Mesodermal cell (in vitro differentiated cells): ENCODE measurements at regions not wholly inside any gene's neighbourhood (a gene's known extent, or its start where the extent isn't known, plus 50 kb on each side); places are given as distances from the start of the nearest gene placed in this dataset.

Source experiments
- H3K27ac ChIP-seq: 2 replicates; pipeline ENCODE4 v1.7.0; 2013; ENCODE audit warnings: mild to moderate bottlenecking, low read depth, low read length, moderate library complexity; ENCODE audit not compliant: severe bottlenecking
- H3K36me3 ChIP-seq: 2 replicates; pipeline ENCODE4 v1.7.1; 2013; ENCODE audit warnings: mild to moderate bottlenecking, low read length, moderate library complexity; ENCODE audit not compliant: control insufficient read depth, insufficient read depth
- H3K4me1 ChIP-seq: one replicate; pipeline ENCODE4 v1.7.1; 2013; ENCODE audit warnings: mild to moderate bottlenecking, low read length; ENCODE audit not compliant: insufficient read depth, control insufficient read depth, poor library complexity, severe bottlenecking
- H3K4me3 ChIP-seq: 2 replicates; pipeline ENCODE4 v1.7.0; 2013; ENCODE audit warnings: low read length, control low read depth, mild to moderate bottlenecking; ENCODE audit not compliant: insufficient read depth, poor library complexity, severe bottlenecking; ENCODE audit errors: extremely low read depth
- H3K9me3 ChIP-seq: 2 replicates; pipeline ENCODE4 v1.7.1; 2013; ENCODE audit warnings: mild to moderate bottlenecking, low read length, moderate library complexity; ENCODE audit not compliant: control insufficient read depth
- WGBS, 2 experiments: methylation state at CpG; one replicate each; pipeline ENCODE4 v1.1.5; 2013; ENCODE audit warnings: missing lambda C conversion rate in 2 of 2; ENCODE audit not compliant: insufficient coverage in 2 of 2; 5-methylcytosine and 5-hydroxymethylcytosine counted together

- WGBS, 2 experiments, result 73 to 80% methylated on average over 3 to 11 of the region's 15 CpGs
- Histone ChIP-seq H3K4me1 (no peaks in the 10 kb centered on the region), H3K9me3 (no peaks in the 10 kb centered on the region), H3K4me3 (no peak overlapping the region), H3K27ac (no peak overlapping the region), H3K36me3 (no peaks in the 10 kb centered on the region)
Observed at GRCh38 chr2:238963161-238963970, 115.5 kb downstream of the TWIST2 start.

GRCh38 chr2:238963971-238964328 is 116.1 kb downstream of the TWIST2 start:
- H3K27ac ChIP-seq, result no peak overlapping the region
- no peaks in the 10 kb centered on the region for H3K9me3 ChIP-seq
- no peak overlapping the region for H3K4me3 ChIP-seq
- H3K4me1 ChIP-seq, result no peaks in the 10 kb centered on the region
- 68 to 69% methylated on average over 2 of the region's 2 CpGs for WGBS, 2 experiments
- H3K36me3 ChIP-seq, result no peaks in the 10 kb centered on the region

GRCh38 chr2:238964544-238965067 is 116.7 kb downstream of the TWIST2 start:
- Histone ChIP-seq H3K4me1 (no peaks in the 10 kb centered on the region), H3K27ac (no peak overlapping the region), H3K9me3 (no peaks in the 10 kb centered on the region), H3K36me3 (no peaks in the 10 kb centered on the region), H3K4me3 (no peak overlapping the region)
- WGBS, 2 experiments, result 91 to 92% methylated on average over 10 to 12 of the region's 12 CpGs

GRCh38 chr2:238965371-238966071 is 117.6 kb downstream of the TWIST2 start:
- no peaks in the 10 kb centered on the region for H3K36me3 ChIP-seq
- H3K27ac ChIP-seq, result no peak overlapping the region
- no peaks in the 10 kb centered on the region for H3K4me1 ChIP-seq
- H3K4me3 ChIP-seq, result no peak overlapping the region
- H3K9me3 ChIP-seq, result no peaks in the 10 kb centered on the region
- WGBS, 2 experiments, result 88 to 93% methylated on average over 13 of the region's 18 CpGs

- Histone ChIP-seq H3K4me1 (no peaks in the 10 kb centered on the region), H3K36me3 (no peaks in the 10 kb centered on the region), H3K9me3 (no peaks in the 10 kb centered on the region), H3K4me3 (no peak overlapping the region), H3K27ac (no peak overlapping the region)
- 90 to 94% methylated on average over 40 to 42 of the region's 46 CpGs for WGBS, 2 experiments
Observed at GRCh38 chr2:238966072-238966937, 118.4 kb downstream of the TWIST2 start.

GRCh38 chr2:238967031-238967977 is 119.4 kb downstream of the TWIST2 start:
- H3K9me3 ChIP-seq, result no peaks in the 10 kb centered on the region
- H3K4me1 ChIP-seq, result no peaks in the 10 kb centered on the region
- no peak overlapping the region for H3K4me3 ChIP-seq
- H3K27ac ChIP-seq, result no peak overlapping the region
- H3K36me3 ChIP-seq, result no peaks in the 10 kb centered on the region
- WGBS, 2 experiments, result 91% methylated on average over 40 to 42 of the region's 43 CpGs

- H3K9me3 ChIP-seq, result no peaks in the 10 kb centered on the region
- no peaks in the 10 kb centered on the region for H3K4me1 ChIP-seq
- 93 to 94% methylated on average over 6 of the region's 8 CpGs for WGBS, 2 experiments
- H3K27ac ChIP-seq, result no peak overlapping the region
- no peaks in the 10 kb centered on the region for H3K36me3 ChIP-seq
- no peak overlapping the region for H3K4me3 ChIP-seq
Observed at GRCh38 chr2:238967978-238968360, 120.1 kb downstream of the TWIST2 start.

- Histone ChIP-seq H3K4me1 (no peaks in the 10 kb centered on the region), H3K9me3 (no peaks in the 10 kb centered on the region), H3K27ac (no peak overlapping the region), H3K4me3 (no peak overlapping the region), H3K36me3 (no peaks in the 10 kb centered on the region)
- 71 to 80% methylated on average over 10 to 13 of the region's 18 CpGs for WGBS, 2 experiments
Observed at GRCh38 chr2:238968616-238969384, 120.9 kb downstream of the TWIST2 start.

GRCh38 chr2:238969857-238970256 is 122.0 kb downstream of the TWIST2 start:
- H3K36me3 ChIP-seq, result no peaks in the 10 kb centered on the region
- no peak overlapping the region for H3K4me3 ChIP-seq
- no peak overlapping the region for H3K27ac ChIP-seq
- H3K9me3 ChIP-seq, result no peaks in the 10 kb centered on the region
- H3K4me1 ChIP-seq, result peaks cover 5% of the 10 kb centered on the region
- WGBS, 2 experiments, result 91 to 97% methylated on average over 3 of the region's 4 CpGs
